GM20000 (cell line): ENCODE measurements at regions not wholly inside any gene's neighbourhood (a gene's known extent, or its start where the extent isn't known, plus 50 kb on each side); places are given as distances from the start of the nearest gene placed in this dataset.

ENCODE experiments used
- DNase-seq: peaks from one replicate; pipeline ENCODE4 v3.0.0; 2012; ENCODE audit warnings: low spot score
- TF ChIP-seq, protein P1 (sequence below): IDR thresholded peaks from 2 replicates; pipeline ENCODE4 v1.5.1; 2012; ENCODE audit warnings: mild to moderate bottlenecking, control low read depth; ENCODE audit errors: extremely low read depth, missing control alignments

DNA sequence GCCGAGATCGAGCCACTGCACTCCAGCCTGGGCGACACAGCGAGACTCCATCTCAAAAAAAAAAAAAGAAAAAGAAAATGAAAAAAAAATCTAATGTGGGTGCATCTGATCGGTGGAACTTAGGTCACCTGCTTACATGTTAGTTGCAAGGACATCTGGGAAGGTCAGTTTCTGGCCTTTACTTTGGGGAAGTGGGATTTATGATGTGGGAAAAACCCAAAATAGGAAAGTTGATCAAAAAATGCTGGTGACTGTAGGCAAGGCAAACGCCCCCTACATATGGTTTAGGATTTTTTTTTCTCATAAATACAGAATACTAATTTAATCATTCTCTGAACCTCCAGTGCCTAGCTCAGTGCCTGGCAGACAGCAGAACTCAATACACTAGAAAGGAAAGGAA, 69.2 kb upstream of the PIM1 start:
- TF ChIP-seq, protein P1, sequence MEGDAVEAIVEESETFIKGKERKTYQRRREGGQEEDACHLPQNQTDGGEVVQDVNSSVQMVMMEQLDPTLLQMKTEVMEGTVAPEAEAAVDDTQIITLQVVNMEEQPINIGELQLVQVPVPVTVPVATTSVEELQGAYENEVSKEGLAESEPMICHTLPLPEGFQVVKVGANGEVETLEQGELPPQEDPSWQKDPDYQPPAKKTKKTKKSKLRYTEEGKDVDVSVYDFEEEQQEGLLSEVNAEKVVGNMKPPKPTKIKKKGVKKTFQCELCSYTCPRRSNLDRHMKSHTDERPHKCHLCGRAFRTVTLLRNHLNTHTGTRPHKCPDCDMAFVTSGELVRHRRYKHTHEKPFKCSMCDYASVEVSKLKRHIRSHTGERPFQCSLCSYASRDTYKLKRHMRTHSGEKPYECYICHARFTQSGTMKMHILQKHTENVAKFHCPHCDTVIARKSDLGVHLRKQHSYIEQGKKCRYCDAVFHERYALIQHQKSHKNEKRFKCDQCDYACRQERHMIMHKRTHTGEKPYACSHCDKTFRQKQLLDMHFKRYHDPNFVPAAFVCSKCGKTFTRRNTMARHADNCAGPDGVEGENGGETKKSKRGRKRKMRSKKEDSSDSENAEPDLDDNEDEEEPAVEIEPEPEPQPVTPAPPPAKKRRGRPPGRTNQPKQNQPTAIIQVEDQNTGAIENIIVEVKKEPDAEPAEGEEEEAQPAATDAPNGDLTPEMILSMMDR, result no peak
- DNase-seq, result no peak

GRCh38 chr6:37101991-37102298, 68.0 kb upstream of the PIM1 start:
- TF ChIP-seq, protein P1, result no peak
- no peak for DNase-seq

DNA sequence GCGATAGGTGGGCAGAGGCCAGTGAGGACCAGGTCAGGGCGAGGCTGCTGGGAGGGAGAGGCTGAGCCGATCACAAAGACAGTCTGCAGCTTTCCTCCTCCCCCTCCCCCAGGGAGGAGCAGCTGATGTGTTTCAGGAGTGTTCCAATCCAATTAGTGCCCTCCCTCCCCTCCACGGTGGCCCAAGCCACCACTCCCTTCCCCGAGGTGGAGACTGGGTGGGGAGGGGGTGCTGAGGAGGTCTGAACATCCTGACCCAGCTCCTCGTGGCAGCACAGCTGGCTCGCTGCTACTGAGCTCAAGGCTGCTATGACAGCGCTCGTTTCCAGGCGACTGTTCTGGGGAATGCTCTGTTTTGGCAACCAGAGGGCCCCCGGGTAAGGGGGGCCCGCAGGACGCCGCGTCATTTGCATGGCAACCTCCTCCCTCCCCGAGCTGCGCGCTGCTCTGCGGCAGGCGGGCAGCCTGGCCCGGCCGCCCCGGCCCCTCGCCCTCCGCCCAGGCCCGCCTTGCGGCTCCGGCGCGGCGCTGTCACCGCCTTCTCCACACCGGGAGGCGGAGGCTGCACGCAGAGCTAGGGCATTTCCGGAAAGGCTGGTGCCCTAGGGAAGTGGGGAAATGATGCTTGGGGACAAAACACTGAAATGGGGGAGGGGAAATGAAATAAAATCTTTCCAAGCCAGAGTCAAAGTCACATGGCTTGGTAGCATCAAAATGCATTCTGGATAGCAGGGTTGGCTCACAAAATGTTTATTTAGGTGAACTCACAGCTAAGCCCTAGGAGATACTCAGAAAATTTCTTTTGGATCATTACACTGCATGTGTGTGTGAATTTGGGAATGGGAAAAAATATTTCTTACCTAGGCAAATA, 67.4 kb upstream of the PIM1 start:
- DNase-seq, result peak; percentile 83
- TF ChIP-seq, protein P1, result no peak

- peak; percentile 53 for DNase-seq
- TF ChIP-seq, protein P1, result no peak
Observed at GRCh38 chr6:37103169-37104039, 66.5 kb upstream of the PIM1 start.

DNA sequence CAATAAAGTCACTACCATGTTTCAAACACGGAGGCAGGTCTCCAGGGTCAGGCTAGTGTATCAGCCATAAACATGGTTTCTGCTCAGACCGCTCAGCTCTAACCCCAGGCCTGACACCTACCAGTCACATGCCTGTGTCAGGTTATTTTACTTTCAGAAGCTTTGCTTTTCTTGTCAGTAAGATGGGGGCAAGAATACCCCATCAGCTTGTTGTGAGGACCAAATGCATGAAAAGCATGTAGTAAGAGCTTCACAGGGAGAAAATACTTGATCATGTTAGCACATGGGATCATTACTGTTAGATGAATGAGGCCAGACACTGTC, 65.2 kb upstream of the PIM1 start:
- TF ChIP-seq, protein P1, result no peak
- DNase-seq, result no peak

GRCh38 chr6:37105148-37106050, 64.6 kb upstream of the PIM1 start:
- no peak for DNase-seq

More at GRCh38 chr6:37105148-37106050, 64.6 kb upstream of the PIM1 start:
- TF ChIP-seq, protein P1, result no peak
